Loucy (cell line): ENCODE measurements at regions not wholly inside any gene's neighbourhood (a gene's known extent, or its start where the extent isn't known, plus 50 kb on each side); places are given as distances from the start of the nearest gene placed in this dataset.

Source experiments
- H2AFZ ChIP-seq: fragments of 200-600 bp; sonication (generic); 2 replicates; pipeline ENCODE4 v1.6.0; 2016; ENCODE audit warnings: antibody characterized with exemption, mild to moderate bottlenecking, low read length, moderate library complexity
- H3F3A ChIP-seq: fragments of 200-600 bp; 2 replicates; pipeline ENCODE4 v1.6.0; 2016; ENCODE audit warnings: antibody characterized with exemption, low read depth, mild to moderate bottlenecking
- H3K27me3 ChIP-seq: fragments of 200-600 bp; sonication (generic); 2 replicates; pipeline ENCODE4 v1.6.1; 2014; ENCODE audit warnings: low read length, mild to moderate bottlenecking; ENCODE audit not compliant: insufficient read depth, poor library complexity, severe bottlenecking
- H3K36me3 ChIP-seq: fragments of 200-600 bp; sonication (generic); 2 replicates; pipeline ENCODE4 v1.6.1; 2016; ENCODE audit warnings: low read length; ENCODE audit not compliant: insufficient read depth
- H3K4me1 ChIP-seq: fragments of 200-600 bp; sonication (generic); 2 replicates; pipeline ENCODE4 v1.5.1; 2014; ENCODE audit warnings: low read length, mild to moderate bottlenecking; ENCODE audit not compliant: insufficient read depth, poor library complexity, severe bottlenecking
- H3K4me2 ChIP-seq: fragments of 200-600 bp; sonication (generic); 2 replicates; pipeline ENCODE4 v1.6.0; 2014; ENCODE audit warnings: antibody characterized with exemption, low read length, low read depth, mild to moderate bottlenecking; ENCODE audit not compliant: poor library complexity, severe bottlenecking
- H3K4me3 ChIP-seq: fragments of 200-600 bp; sonication (generic); 2 replicates; pipeline ENCODE4 v1.5.1; 2014; ENCODE audit warnings: low read length, mild to moderate bottlenecking, mixed read lengths; ENCODE audit not compliant: poor library complexity, severe bottlenecking
- H3K79me2 ChIP-seq: fragments of 200-600 bp; sonication (generic); 2 replicates; pipeline ENCODE4 v1.6.1; 2014; ENCODE audit warnings: low read length; ENCODE audit not compliant: insufficient read depth
- H3K9ac ChIP-seq: fragments of 200-600 bp; sonication (generic); 2 replicates; pipeline ENCODE4 v1.6.0; 2014; ENCODE audit warnings: mild to moderate bottlenecking, low read depth, low read length, moderate library complexity; ENCODE audit not compliant: poor library complexity, severe bottlenecking
- H3K9me2 ChIP-seq: fragments of 200-600 bp; sonication (generic); replicated peaks from 2 replicates; pipeline ENCODE4 v1.6.1; 2016; ENCODE audit warnings: low read depth, low read length, mixed read lengths
- H3K9me3 ChIP-seq: fragments of 200-600 bp; sonication (generic); 2 replicates; pipeline ENCODE4 v1.6.1; 2014; ENCODE audit warnings: mild to moderate bottlenecking, antibody characterized with exemption, low read length, low read depth; ENCODE audit not compliant: insufficient read depth
- H4K20me1 ChIP-seq: fragments of 200-600 bp; sonication (generic); 2 replicates; pipeline ENCODE4 v1.6.0; 2014; ENCODE audit warnings: antibody characterized with exemption, low read length, mild to moderate bottlenecking; ENCODE audit not compliant: insufficient read depth, poor library complexity, severe bottlenecking
- CTCF ChIP-seq: fragments of 200-600 bp; sonication (generic); conservative IDR thresholded peaks from 2 replicates; pipeline ENCODE4 v1.5.1; 2014; ENCODE audit warnings: mild to moderate bottlenecking, antibody characterized with exemption, low read length
- EZH2phosphoT487 ChIP-seq: fragments of 200-600 bp; IDR thresholded peaks from 2 replicates; pipeline ENCODE4 v1.6.1; 2018; ENCODE audit warnings: antibody characterized with exemption, mild to moderate bottlenecking, moderate library complexity, borderline replicate concordance

- Histone ChIP-seq H4K20me1 (no peaks in the 10 kb centered on the region), H3K27me3 (no peaks in the 10 kb centered on the region), H3K9ac (no peak overlapping the region), H3K9me3 (no peaks in the 10 kb centered on the region), H3K79me2 (no peaks in the 10 kb centered on the region), H3K36me3 (no peaks in the 10 kb centered on the region), H2AFZ (no peak overlapping the region), H3K4me1 (no peaks in the 10 kb centered on the region), H3K4me2 (no peak overlapping the region), H3K4me3 (no peak overlapping the region), H3K9me2 (no peaks in the 10 kb centered on the region), H3F3A (no peaks in the 10 kb centered on the region)
- TF ChIP-seq CTCF (no peak), EZH2phosphoT487 (no peak)
These were observed 262.4 kb downstream of the MEIS1 start for GRCh38 chr2:66697366-66697765.

GRCh38 chr2:66698091-66698490 is 263.2 kb downstream of the MEIS1 start:
- no peaks in the 10 kb centered on the region for H3K9me2 ChIP-seq
- no peaks in the 10 kb centered on the region for H3K27me3 ChIP-seq
- no peaks in the 10 kb centered on the region for H3F3A ChIP-seq
- no peaks in the 10 kb centered on the region for H4K20me1 ChIP-seq
- H3K4me1 ChIP-seq, result no peaks in the 10 kb centered on the region
- no peak overlapping the region for H3K4me2 ChIP-seq
- H3K36me3 ChIP-seq, result no peaks in the 10 kb centered on the region
- no peak overlapping the region for H2AFZ ChIP-seq
- H3K9ac ChIP-seq, result no peak overlapping the region
- no peak overlapping the region for H3K4me3 ChIP-seq
- TF ChIP-seq CTCF, result no peak
- TF ChIP-seq EZH2phosphoT487, result no peak
- no peaks in the 10 kb centered on the region for H3K9me3 ChIP-seq
- H3K79me2 ChIP-seq, result no peaks in the 10 kb centered on the region

GRCh38 chr2:66698576-66699239 is 263.8 kb downstream of the MEIS1 start:
- H3K9ac ChIP-seq, result no peak overlapping the region
- H3K36me3 ChIP-seq, result no peaks in the 10 kb centered on the region
- H3K9me3 ChIP-seq, result no peaks in the 10 kb centered on the region
- H3K9me2 ChIP-seq, result no peaks in the 10 kb centered on the region
- no peak overlapping the region for H3K4me3 ChIP-seq
- H3K27me3 ChIP-seq, result no peaks in the 10 kb centered on the region
- no peaks in the 10 kb centered on the region for H3K79me2 ChIP-seq
- no peaks in the 10 kb centered on the region for H3F3A ChIP-seq
- TF ChIP-seq EZH2phosphoT487 (no peak), CTCF (no peak)
- no peak overlapping the region for H3K4me2 ChIP-seq
- H2AFZ ChIP-seq, result no peak overlapping the region
- no peaks in the 10 kb centered on the region for H4K20me1 ChIP-seq
- H3K4me1 ChIP-seq, result no peaks in the 10 kb centered on the region
